B cell (primary cell): ENCODE measurements at regions not wholly inside any gene's neighbourhood (a gene's known extent, or its start where the extent isn't known, plus 50 kb on each side); places are given as distances from the start of the nearest gene placed in this dataset.

Source experiments
- ATAC-seq: fragments of 200-7000 bp; cut with Tn5 transposase; one replicate; pipeline ENCODE4 v1.10.0; 2021; ENCODE audit warnings: low read depth, mild to moderate bottlenecking, moderate number of reproducible peaks, moderate library complexity
- CTCF ChIA-PET: fragments of 350-600 bp; sonication (Branson Sonifier 250); formaldehyde crosslinking; loops from one replicate; lab custom pipeline; 2021; ENCODE audit warnings: antibody characterized with exemption, inconsistent platforms; lab: Charles Lee
- POLR2A ChIA-PET: fragments of 350-600 bp; sonication (Branson Sonifier 250); formaldehyde crosslinking; loops from one replicate; lab custom pipeline; 2021; ENCODE audit warnings: antibody characterized with exemption; lab: Charles Lee
- DNase-seq: peaks from one replicate; pipeline ENCODE4 v3.0.0; 2013
- H2AFZ ChIP-seq: 2 replicates; pipeline ENCODE4 v1.6.1; 2012; ENCODE audit warnings: mild to moderate bottlenecking, low read depth, low read length; ENCODE audit not compliant: insufficient read depth, poor library complexity, severe bottlenecking
- H3K27ac ChIP-seq, 2 donors: 1 replicate in 1 of 2; 2 replicates in 1 of 2; pipeline ENCODE4 v1.5.1; 2012 to 2013; ENCODE audit warnings: low read length in 2 of 2, mild to moderate bottlenecking in 2 of 2, moderate library complexity in 1 of 2
- H3K27me3 ChIP-seq, 4 experiments: fragments of 200-600 bp in 1 of 4; sonication (generic) in 1 of 4; replicated peaks in 1 of 4; 1 replicate in 2 of 4; 2 replicates in 2 of 4; pipeline versions ENCODE4 v1.6.1 to v1.7.0; 2013 to 2016; ENCODE audit warnings: low read length in 3 of 4, mild to moderate bottlenecking in 2 of 4, mixed read lengths in 1 of 4, moderate library complexity in 1 of 4; ENCODE audit not compliant: insufficient read depth in 4 of 4, control insufficient read depth in 3 of 4; ENCODE audit errors: control extremely low read depth in 1 of 4
- H3K36me3 ChIP-seq, 2 experiments: replicated peaks in 1 of 2; 1 replicate in 1 of 2; 2 replicates in 1 of 2; pipeline versions ENCODE4 v1.6.1 to v1.7.1; 2013; ENCODE audit warnings: low read length in 1 of 2; ENCODE audit not compliant: insufficient read depth in 2 of 2, control insufficient read depth in 1 of 2; ENCODE audit errors: control extremely low read depth in 1 of 2, extremely low read depth in 1 of 2
- H3K4me1 ChIP-seq, 2 donors: fragments of 200-600 bp in 1 of 2; sonication (generic) in 1 of 2; 1 replicate in 1 of 2; 2 replicates in 1 of 2; pipeline versions ENCODE4 v1.5.1 to v1.6.1; 2013 to 2017; ENCODE audit warnings: low read length in 2 of 2; ENCODE audit not compliant: control insufficient read depth in 2 of 2, insufficient read depth in 2 of 2
- H3K4me2 ChIP-seq: replicated peaks from 2 replicates; pipeline ENCODE3; 2012; ENCODE audit warnings: mild to moderate bottlenecking, low read depth, low read length; ENCODE audit not compliant: poor library complexity, severe bottlenecking
- H3K4me3 ChIP-seq, 5 experiments: fragments of 200-600 bp in 1 of 5; sonication (generic) in 1 of 5; 1 replicate in 3 of 5; 2 replicates in 2 of 5; pipeline versions ENCODE4 v1.5.1 to v1.7.0; 2011 to 2016; ENCODE audit warnings: low read length in 4 of 5, mild to moderate bottlenecking in 4 of 5, low read depth in 2 of 5, control low read depth in 1 of 5, moderate library complexity in 1 of 5; ENCODE audit not compliant: insufficient read depth in 1 of 5; ENCODE audit errors: control extremely low read depth in 1 of 5, extremely low read depth in 1 of 5
- H3K79me2 ChIP-seq: fragments of 200-600 bp; sonication (generic); one replicate; pipeline ENCODE4 v1.6.0; 2016; ENCODE audit warnings: low read length; ENCODE audit not compliant: control insufficient read depth, insufficient read depth
- H3K9ac ChIP-seq: fragments of 200-600 bp; sonication (generic); 2 replicates; pipeline ENCODE4 v1.6.1; 2017; ENCODE audit warnings: mild to moderate bottlenecking, low read length, moderate library complexity
- H3K9me3 ChIP-seq, 3 donors: one replicate each; pipeline versions ENCODE4 v1.6.1 to v1.7.1; 2013; ENCODE audit warnings: low read length in 2 of 3; ENCODE audit not compliant: control insufficient read depth in 2 of 3, insufficient read depth in 1 of 3; ENCODE audit errors: control extremely low read depth in 1 of 3
- H4K20me1 ChIP-seq: 2 replicates; pipeline ENCODE4 v1.6.0; 2012; ENCODE audit warnings: mild to moderate bottlenecking, low read length; ENCODE audit not compliant: insufficient read depth, control insufficient read depth, poor library complexity, severe bottlenecking
- H3K27ac Mint-ChIP-seq: one replicate; pipeline ENCODE4 v1.8.0; 2021; ENCODE audit warnings: mixed read lengths
- H3K27me3 Mint-ChIP-seq: one replicate; pipeline ENCODE4 v1.8.0; 2021; ENCODE audit warnings: mixed read lengths
- H3K4me1 Mint-ChIP-seq: one replicate; pipeline ENCODE4 v1.8.0; 2021; ENCODE audit warnings: mixed read lengths
- H3K4me3 Mint-ChIP-seq: one replicate; pipeline ENCODE4 v1.8.0; 2021; ENCODE audit warnings: mixed read lengths
- H3K9me3 Mint-ChIP-seq: one replicate; pipeline ENCODE4 v1.8.0; 2022; ENCODE audit warnings: mixed read lengths; ENCODE audit not compliant: insufficient read depth
- EZH2 ChIP-seq: IDR thresholded peaks from 2 replicates; pipeline ENCODE4 v1.6.1; 2012; ENCODE audit warnings: borderline replicate concordance, low read depth, mild to moderate bottlenecking, moderate library complexity, low read length; ENCODE audit not compliant: insufficient read depth, poor library complexity, severe bottlenecking
- WGBS: methylation state at CpG from one replicate; pipeline ENCODE4 v1.1.5; 2013; ENCODE audit warnings: missing lambda C conversion rate; ENCODE audit not compliant: insufficient coverage; 5-methylcytosine and 5-hydroxymethylcytosine counted together
- intact Hi-C: fragments of 100-400 bp; cut with micrococcal nuclease; formaldehyde crosslinking; loops from one replicate; pipeline ENCODE4 v1.10.0; 2022
- TF ChIP-seq, protein P1 (sequence below): fragments of 200-600 bp; IDR thresholded peaks from one replicate; pipeline ENCODE4 v1.8.0; 2022; ENCODE audit warnings: antibody characterized with exemption, mild to moderate bottlenecking

DNA sequence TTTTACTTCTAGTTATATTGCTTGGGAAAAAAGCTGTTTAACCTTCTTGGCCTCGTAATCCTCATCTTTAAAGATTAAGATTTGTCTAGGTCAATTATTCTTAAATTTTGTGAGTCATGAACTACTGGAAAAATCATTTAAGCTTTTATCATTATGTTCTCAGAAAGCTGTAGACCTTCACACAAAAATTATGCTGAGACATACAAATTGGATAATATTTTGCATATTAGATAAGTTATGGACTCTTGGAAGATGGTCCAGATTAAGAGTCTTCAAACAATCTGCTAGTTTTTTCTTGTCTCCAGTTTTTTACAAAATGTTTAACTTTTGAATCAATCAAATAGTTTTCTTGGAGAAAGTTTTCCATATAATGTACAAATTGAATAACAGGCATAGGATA, 108.1 kb upstream of the NEIL3 start:
- intact Hi-C loops: no loop called here
- Histone ChIP-seq H3K4me3 (no peak overlapping the region), H2AFZ (no peak overlapping the region), H3K79me2 (no peaks in the 10 kb centered on the region), H3K9me3 (no peaks in the 10 kb centered on the region), H3K27ac (no peak overlapping the region), H3K4me2 (no peak overlapping the region), H3K27me3 (no peaks in the 10 kb centered on the region), H4K20me1 (no peaks in the 10 kb centered on the region), H3K36me3 (no peaks in the 10 kb centered on the region), H3K4me1 (no peaks in the 10 kb centered on the region), H3K9ac (no peak overlapping the region)
- no peaks in the 10 kb centered on the region for H3K27me3 Mint-ChIP-seq
- DNase-seq (no peak), ATAC-seq (no peak)
- ChIA-PET CTCF (no interaction called here), POLR2A (no interaction called here)
- H3K27ac Mint-ChIP-seq: no peak overlapping the region
- H3K4me1 Mint-ChIP-seq: no peaks in the 10 kb centered on the region
- no CpG with 5 or more reads among the region's 1 CpG for WGBS
- no peak overlapping the region for H3K4me3 Mint-ChIP-seq
- peaks cover 5% of the 10 kb centered on the region for H3K9me3 Mint-ChIP-seq
- TF ChIP-seq, protein P1, sequence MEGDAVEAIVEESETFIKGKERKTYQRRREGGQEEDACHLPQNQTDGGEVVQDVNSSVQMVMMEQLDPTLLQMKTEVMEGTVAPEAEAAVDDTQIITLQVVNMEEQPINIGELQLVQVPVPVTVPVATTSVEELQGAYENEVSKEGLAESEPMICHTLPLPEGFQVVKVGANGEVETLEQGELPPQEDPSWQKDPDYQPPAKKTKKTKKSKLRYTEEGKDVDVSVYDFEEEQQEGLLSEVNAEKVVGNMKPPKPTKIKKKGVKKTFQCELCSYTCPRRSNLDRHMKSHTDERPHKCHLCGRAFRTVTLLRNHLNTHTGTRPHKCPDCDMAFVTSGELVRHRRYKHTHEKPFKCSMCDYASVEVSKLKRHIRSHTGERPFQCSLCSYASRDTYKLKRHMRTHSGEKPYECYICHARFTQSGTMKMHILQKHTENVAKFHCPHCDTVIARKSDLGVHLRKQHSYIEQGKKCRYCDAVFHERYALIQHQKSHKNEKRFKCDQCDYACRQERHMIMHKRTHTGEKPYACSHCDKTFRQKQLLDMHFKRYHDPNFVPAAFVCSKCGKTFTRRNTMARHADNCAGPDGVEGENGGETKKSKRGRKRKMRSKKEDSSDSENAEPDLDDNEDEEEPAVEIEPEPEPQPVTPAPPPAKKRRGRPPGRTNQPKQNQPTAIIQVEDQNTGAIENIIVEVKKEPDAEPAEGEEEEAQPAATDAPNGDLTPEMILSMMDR: no peak
- no peak for TF ChIP-seq EZH2

DNA sequence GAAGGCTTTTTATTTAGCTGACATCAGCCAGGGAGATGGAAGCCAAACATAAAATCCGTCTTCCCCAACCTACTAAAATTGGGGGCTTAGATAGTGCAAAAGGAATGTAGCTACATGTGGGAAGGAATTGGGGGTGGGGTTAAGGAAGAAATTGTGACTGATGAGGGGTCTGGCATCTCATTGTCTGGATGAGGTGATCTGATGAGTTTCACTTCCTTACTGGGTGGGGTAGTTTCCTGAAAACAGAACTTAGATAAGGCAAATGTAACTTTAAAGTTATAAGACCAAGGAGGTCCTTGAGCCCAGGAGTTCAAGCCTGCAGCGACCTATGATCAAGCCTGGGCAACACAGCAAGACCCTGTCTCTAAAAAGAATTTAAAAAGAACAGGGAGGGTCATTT, 105.5 kb upstream of the NEIL3 start:
- Histone ChIP-seq H3K79me2 (no peaks in the 10 kb centered on the region), H3K36me3 (no peaks in the 10 kb centered on the region), H3K4me2 (no peak overlapping the region), H4K20me1 (no peaks in the 10 kb centered on the region), H3K4me1 (no peaks in the 10 kb centered on the region), H3K4me3 (no peak overlapping the region), H3K27me3 (no peaks in the 10 kb centered on the region), H2AFZ (no peak overlapping the region), H3K27ac (no peak overlapping the region), H3K9ac (no peak overlapping the region), H3K9me3 (no peaks in the 10 kb centered on the region)
- Mint-ChIP-seq H3K27ac (no peak overlapping the region), H3K4me3 (no peak overlapping the region), H3K27me3 (no peaks in the 10 kb centered on the region), H3K9me3 (peaks cover 3% of the 10 kb centered on the region), H3K4me1 (no peaks in the 10 kb centered on the region)
- intact Hi-C loops: no loop called here
- no peak for ATAC-seq
- POLR2A ChIA-PET: no interaction called here
- WGBS: no CpG with 5 or more reads among the region's 2 CpGs
- TF ChIP-seq, protein P1: no peak
- TF ChIP-seq EZH2: no peak
- CTCF ChIA-PET: no interaction called here
- no peak for DNase-seq
